ENCODE measurements at regions not wholly inside any gene's neighbourhood (a gene's known extent, or its start where the extent isn't known, plus 50 kb on each side); places are given as distances from the start of the nearest gene placed in this dataset.

GRCh38 chr10:52999681-53000080 is 227.1 kb upstream of the MBL2 start:
- TF ChIP-seq CTCF (IDR thresholded peaks at IDR 0.05; ENCODE audit: low read depth, low read length, missing control alignments): no peak
- DNase-seq (ENCODE audit: low read depth): no peak
- no peak overlapping the region for H3K4me3 ChIP-seq (ENCODE audit: low read depth, low read length)

GRCh38 chr10:52999258-52999657 is 226.7 kb upstream of the MBL2 start:
- no peak overlapping the region for H3K4me3 ChIP-seq (ENCODE audit: low read depth, low read length)
- TF ChIP-seq CTCF (IDR thresholded peaks at IDR 0.05; ENCODE audit: low read depth, low read length, missing control alignments): no peak
- DNase-seq (ENCODE audit: low read depth): no peak

- DNase-seq (ENCODE audit: low read depth): no peak
- TF ChIP-seq CTCF (IDR thresholded peaks at IDR 0.05; ENCODE audit: low read depth, low read length, missing control alignments): no peak
- no peak overlapping the region for H3K4me3 ChIP-seq (ENCODE audit: low read depth, low read length)
Observed at GRCh38 chr10:52997007-52997406, 224.4 kb upstream of the MBL2 start.

DNA sequence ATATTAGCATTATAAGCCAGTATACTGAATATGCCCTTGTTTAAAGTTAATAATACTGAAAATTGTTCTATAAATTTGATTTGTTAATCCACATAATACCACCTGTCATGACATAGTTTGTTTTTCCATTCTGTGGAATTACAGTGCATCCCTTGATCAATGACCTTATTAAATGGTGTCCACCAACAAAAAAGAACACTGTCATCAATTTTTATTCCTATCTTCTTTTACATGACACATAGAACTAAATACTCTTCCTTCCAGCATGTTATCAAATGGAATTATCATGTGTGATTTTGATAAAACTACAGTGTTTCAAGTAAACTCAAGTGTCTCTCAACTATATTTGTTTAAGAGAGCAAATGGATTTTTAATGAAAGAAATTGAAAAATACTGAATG is 221.8 kb upstream of the MBL2 start:
- TF ChIP-seq CTCF (IDR thresholded peaks at IDR 0.05; ENCODE audit: low read depth, low read length, missing control alignments): no peak
- DNase-seq (ENCODE audit: low read depth): no peak
- H3K4me3 ChIP-seq (ENCODE audit: low read depth, low read length): no peak overlapping the region

DNA sequence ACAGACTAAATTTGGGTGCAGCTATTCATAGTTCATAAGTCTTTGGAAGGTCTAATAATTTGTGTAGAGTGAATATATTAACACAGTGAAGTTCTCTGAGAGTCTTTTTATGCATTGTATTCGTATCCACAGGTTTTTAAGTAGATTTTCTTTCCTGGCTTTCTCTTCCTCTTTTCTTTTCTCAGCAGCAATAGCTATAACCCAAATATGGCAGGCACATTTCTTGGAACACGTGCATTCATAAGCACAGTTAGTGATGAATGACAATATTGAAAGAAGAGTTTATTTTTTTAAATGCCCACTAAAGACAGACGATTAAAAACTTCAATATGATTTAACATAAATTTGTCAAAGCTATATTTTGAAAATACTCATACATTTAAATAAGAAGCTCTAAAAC is 220.5 kb upstream of the MBL2 start:
- no peak for TF ChIP-seq CTCF (IDR thresholded peaks at IDR 0.05; ENCODE audit: low read depth, low read length, missing control alignments)
- H3K4me3 ChIP-seq (ENCODE audit: low read depth, low read length): no peak overlapping the region
- no peak for DNase-seq (ENCODE audit: low read depth)

GRCh38 chr10:52992567-52992966 is 220.0 kb upstream of the MBL2 start:
- H3K4me3 ChIP-seq (ENCODE audit: low read depth, low read length): no peak overlapping the region
- TF ChIP-seq CTCF (IDR thresholded peaks at IDR 0.05; ENCODE audit: low read depth, low read length, missing control alignments): no peak
- no peak for DNase-seq (ENCODE audit: low read depth)

GRCh38 chr10:52988923-52989322 is 216.3 kb upstream of the MBL2 start:
- no peak overlapping the region for H3K4me3 ChIP-seq (ENCODE audit: low read depth, low read length)
- no peak for DNase-seq (ENCODE audit: low read depth)
- TF ChIP-seq CTCF (IDR thresholded peaks at IDR 0.05; ENCODE audit: low read depth, low read length, missing control alignments): no peak

Data from GM12864 (cell line).